GM13976 (cell line): ENCODE measurements at regions not wholly inside any gene's neighbourhood (a gene's known extent, or its start where the extent isn't known, plus 50 kb on each side); places are given as distances from the start of the nearest gene placed in this dataset.

Experiments used
- DNase-seq: peaks from one replicate; pipeline ENCODE4 v3.0.0; 2012; ENCODE audit warnings: low spot score
- CTCF ChIP-seq: IDR thresholded peaks from 2 replicates; pipeline ENCODE4 v1.5.1; 2012; ENCODE audit warnings: borderline replicate concordance, mild to moderate bottlenecking; ENCODE audit not compliant: insufficient read depth; ENCODE audit errors: extremely low read depth, missing control alignments, control extremely low read depth
- in situ Hi-C: fragments of 300-500 bp; cut with MboI; formaldehyde crosslinking; loops from one replicate; pipeline ENCODE4 v1.12.0; 2022; ENCODE audit warnings: low sequenced_read_pairs, mixed read lengths, inconsistent platforms; ENCODE audit not compliant: unreplicated experiment

- no peak for TF ChIP-seq CTCF
- DNase-seq: no peak
- in situ Hi-C loops: no loop called here
These were observed 52.0 kb upstream of the KCNIP1 start for GRCh38 chr5:170451747-170452365.

- in situ Hi-C loops: no loop called here
- DNase-seq: no peak
- TF ChIP-seq CTCF: no peak
These were observed 53.7 kb upstream of the KCNIP1 start for GRCh38 chr5:170450061-170450669.

GRCh38 chr5:170449232-170449631, 54.6 kb upstream of the KCNIP1 start:
- in situ Hi-C loops: no loop called here
- no peak for DNase-seq
- no peak for TF ChIP-seq CTCF

GRCh38 chr5:170448221-170448620, 55.6 kb upstream of the KCNIP1 start:
- DNase-seq: no peak
- in situ Hi-C loops: no loop called here
- TF ChIP-seq CTCF: no peak

- no peak for TF ChIP-seq CTCF
- no peak for DNase-seq
- in situ Hi-C loops: no loop called here
These were observed 57.2 kb upstream of the KCNMB1 start for GRCh38 chr5:170446365-170446764.

GRCh38 chr5:170445936-170446335, 56.8 kb upstream of the KCNMB1 start:
- in situ Hi-C loops: no loop called here
- TF ChIP-seq CTCF: no peak
- DNase-seq: no peak
